Stimulated activated CD8-positive, alpha-beta memory T cell treated with anti-CD3 and anti-CD28 coated beads, Interleukin-12 subunit alpha, Interleukin-12 subunit beta, amount 100 ng/mL, for 1 hour (primary cell): ENCODE measurements at regions not wholly inside any gene's neighbourhood (a gene's known extent, or its start where the extent isn't known, plus 50 kb on each side); places are given as distances from the start of the nearest gene placed in this dataset.

Experiments used
- DNase-seq: peaks from one replicate; pipeline ENCODE4 v3.0.0-alpha.2; 2020; ENCODE audit warnings: low read depth

GRCh38 chr3:193754719-193755118, 161.7 kb downstream of the OPA1 start:
- DNase-seq = no peak

GRCh38 chr3:193756536-193756935, 163.5 kb downstream of the OPA1 start:
- no peak for DNase-seq

GRCh38 chr3:193757457-193757856, 164.4 kb downstream of the OPA1 start:
- DNase-seq = no peak

GRCh38 chr3:193761969-193762368, 169.0 kb downstream of the OPA1 start:
- no peak for DNase-seq

- no peak for DNase-seq
Measured at GRCh38 chr3:193762657-193763056, 169.6 kb downstream of the OPA1 start.

- no peak for DNase-seq
Measured at GRCh38 chr3:193764959-193765358, 172.0 kb downstream of the OPA1 start.

GRCh38 chr3:193767353-193768069, 174.5 kb downstream of the OPA1 start:
- DNase-seq = no peak

GRCh38 chr3:193768070-193768394, 175.0 kb downstream of the OPA1 start:
- DNase-seq = no peak

- no peak for DNase-seq
Measured at GRCh38 chr3:193769437-193769836, 176.4 kb downstream of the OPA1 start.

GRCh38 chr3:193771011-193771652, 178.1 kb downstream of the OPA1 start:
- no peak for DNase-seq

- no peak for DNase-seq
Measured at GRCh38 chr3:193771653-193772421, 178.8 kb downstream of the OPA1 start.

- no peak for DNase-seq
Measured at GRCh38 chr3:193772422-193772763, 179.4 kb downstream of the OPA1 start.

GRCh38 chr3:193773266-193774220, 180.5 kb downstream of the OPA1 start:
- DNase-seq = no peak

GRCh38 chr3:193774272-193774915, 181.4 kb downstream of the OPA1 start:
- no peak for DNase-seq

GRCh38 chr3:193774916-193775285, 181.9 kb downstream of the OPA1 start:
- DNase-seq = no peak

GRCh38 chr3:193775421-193776077, 182.5 kb downstream of the OPA1 start:
- DNase-seq = no peak

- no peak for DNase-seq
Measured at GRCh38 chr3:193776626-193777358, 183.8 kb downstream of the OPA1 start.

- DNase-seq = no peak
Measured at GRCh38 chr3:193777524-193777923, 184.5 kb downstream of the OPA1 start.

GRCh38 chr3:193778676-193779075, 185.7 kb downstream of the OPA1 start:
- DNase-seq = no peak

GRCh38 chr3:193779933-193780332, 186.9 kb downstream of the OPA1 start:
- no peak for DNase-seq

- no peak for DNase-seq
Measured at GRCh38 chr3:193780397-193780796, 187.4 kb downstream of the OPA1 start.
